Fibroblast of lung (primary cell): ENCODE measurements at regions not wholly inside any gene's neighbourhood (a gene's known extent, or its start where the extent isn't known, plus 50 kb on each side); places are given as distances from the start of the nearest gene placed in this dataset.
"Not testable (repeated sequence)": the region's sequence is repeated elsewhere in the genome, so short reads cannot be mapped to it uniquely, and the experiment has no call there.

Source experiments
- CTCF ChIP-seq, 2 donors: IDR thresholded peaks in 1 of 2; conservative IDR thresholded peaks in 1 of 2; 1 replicate in 1 of 2; 2 replicates in 1 of 2; pipeline ENCODE4 v1.5.1; 2011 to 2012; ENCODE audit warnings: low read length in 2 of 2, control low read depth in 1 of 2, inconsistent platforms in 1 of 2, low read depth in 1 of 2, mild to moderate bottlenecking in 1 of 2
- EZH2 ChIP-seq: IDR thresholded peaks from 2 replicates; pipeline ENCODE4 v1.5.1; 2012; ENCODE audit warnings: low read length, control low read depth, mild to moderate bottlenecking; ENCODE audit errors: missing control alignments

- TF ChIP-seq CTCF (conservative IDR thresholded peaks at IDR 0.05 in 1 of 2, IDR thresholded peaks at IDR 0.05 in 1 of 2; ENCODE audit: low read depth in 1 of 2, low read length in 2 of 2); EZH2: not testable (repeated sequence)
Measured at GRCh38 chr1:195847957-195848875, 760.0 kb downstream of the KCNT2 start.
